H9 (cell line): ENCODE measurements at regions not wholly inside any gene's neighbourhood (a gene's known extent, or its start where the extent isn't known, plus 50 kb on each side); places are given as distances from the start of the nearest gene placed in this dataset.

Experiments
- DNase-seq: peaks from one replicate; pipeline ENCODE4 v3.0.0-alpha.2; 2017
- H2AFZ ChIP-seq: one replicate; pipeline ENCODE4 v1.6.1; 2013; ENCODE audit warnings: mild to moderate bottlenecking, low read length, control low read depth, moderate library complexity
- H2AK5ac ChIP-seq: 2 replicates; pipeline ENCODE4 v1.6.1; 2013; ENCODE audit warnings: low read length, control low read depth, mixed read lengths; ENCODE audit not compliant: insufficient read length
- H2BK120ac ChIP-seq: one replicate; pipeline ENCODE4 v1.6.1; 2013; ENCODE audit warnings: low read depth, mild to moderate bottlenecking, low read length, control low read depth, inconsistent platforms; ENCODE audit not compliant: poor library complexity, severe bottlenecking
- H2BK12ac ChIP-seq: 2 replicates; pipeline ENCODE4 v1.6.1; 2013; ENCODE audit warnings: low read length, control low read depth, mixed read lengths, low read depth; ENCODE audit not compliant: insufficient read length
- H2BK15ac ChIP-seq: 2 replicates; pipeline ENCODE4 v1.6.1; 2013; ENCODE audit warnings: low read depth, low read length, control low read depth
- H2BK20ac ChIP-seq: one replicate; pipeline ENCODE4 v1.6.1; 2013; ENCODE audit warnings: low read depth, mild to moderate bottlenecking, low read length, control low read depth, inconsistent platforms; ENCODE audit not compliant: poor library complexity, severe bottlenecking
- H2BK5ac ChIP-seq: 2 replicates; pipeline ENCODE4 v1.6.1; 2013; ENCODE audit warnings: low read length, control low read depth, mixed read lengths; ENCODE audit not compliant: insufficient read length
- H3K14ac ChIP-seq: 2 replicates; pipeline ENCODE4 v1.6.1; 2013; ENCODE audit warnings: low read length, control low read depth; ENCODE audit not compliant: insufficient read depth
- H3K18ac ChIP-seq: 2 replicates; pipeline ENCODE4 v1.6.1; 2013; ENCODE audit warnings: low read depth, mild to moderate bottlenecking, mixed read lengths, low read length, control low read depth; ENCODE audit not compliant: insufficient read length
- H3K23ac ChIP-seq: 2 replicates; pipeline ENCODE4 v1.6.1; 2013; ENCODE audit warnings: low read length, control low read depth, mixed read lengths, low read depth; ENCODE audit not compliant: insufficient read length
- H3K23me2 ChIP-seq: 2 replicates; pipeline ENCODE4 v1.6.1; 2013; ENCODE audit warnings: low read depth, mild to moderate bottlenecking, mixed read lengths, low read length, control low read depth; ENCODE audit not compliant: insufficient read length, poor library complexity, severe bottlenecking
- H3K27ac ChIP-seq: 2 replicates; pipeline ENCODE4 v1.5.1; 2013; ENCODE audit warnings: low read length, control low read depth, mixed read lengths, low read depth; ENCODE audit not compliant: insufficient read length
- H3K27me3 ChIP-seq: 2 replicates; pipeline ENCODE4 v1.6.1; 2013; ENCODE audit warnings: low read length, control low read depth, inconsistent platforms; ENCODE audit not compliant: insufficient read depth
- H3K4ac ChIP-seq: 2 replicates; pipeline ENCODE4 v1.6.1; 2013; ENCODE audit warnings: low read depth, mild to moderate bottlenecking, control low read depth, inconsistent platforms, low read length, moderate library complexity
- H3K4me1 ChIP-seq: 2 replicates; pipeline ENCODE4 v1.6.1; 2013; ENCODE audit warnings: low read length, control low read depth, inconsistent platforms; ENCODE audit not compliant: insufficient read depth
- H3K4me2 ChIP-seq: 2 replicates; pipeline ENCODE4 v1.6.1; 2013; ENCODE audit warnings: low read length, control low read depth, mixed read lengths; ENCODE audit not compliant: insufficient read length, insufficient read depth
- H3K56ac ChIP-seq: 2 replicates; pipeline ENCODE4 v1.6.1; 2013; ENCODE audit warnings: low read depth, mild to moderate bottlenecking, mixed read lengths, low read length, control low read depth; ENCODE audit not compliant: insufficient read length
- H3K79me1 ChIP-seq: 2 replicates; pipeline ENCODE4 v1.6.1; 2013; ENCODE audit warnings: low read depth, mild to moderate bottlenecking, moderate library complexity, low read length, control low read depth, inconsistent platforms; ENCODE audit not compliant: insufficient read depth, poor library complexity, severe bottlenecking
- H3K79me2 ChIP-seq: 2 replicates; pipeline ENCODE4 v1.6.1; 2013; ENCODE audit warnings: low read length, control low read depth, inconsistent platforms; ENCODE audit not compliant: insufficient read depth
- H3K9ac ChIP-seq: 2 replicates; pipeline ENCODE4 v1.6.1; 2013; ENCODE audit warnings: low read length, control low read depth, mixed read lengths; ENCODE audit not compliant: insufficient read length; ENCODE audit errors: extremely low read depth
- H3K9me3 ChIP-seq: one replicate; pipeline ENCODE4 v1.6.1; 2013; ENCODE audit warnings: low read depth, low read length, inconsistent platforms; ENCODE audit not compliant: control insufficient read depth
- H3T11ph ChIP-seq: one replicate; pipeline ENCODE4 v1.6.1; 2013; ENCODE audit warnings: mild to moderate bottlenecking, low read length, control low read depth, inconsistent platforms
- H4K20me1 ChIP-seq: one replicate; pipeline ENCODE4 v1.6.1; 2013; ENCODE audit not compliant: control insufficient read depth, insufficient read length, insufficient read depth
- H4K5ac ChIP-seq: 2 replicates; pipeline ENCODE4 v1.6.1; 2013; ENCODE audit warnings: low read depth, mild to moderate bottlenecking, mixed read lengths, low read length, control low read depth; ENCODE audit not compliant: insufficient read length
- H4K8ac ChIP-seq: replicated peaks from 2 replicates; pipeline ENCODE4 v1.6.1; 2013; ENCODE audit warnings: low read length, control low read depth, mixed read lengths, low read depth; ENCODE audit not compliant: insufficient read length
- H4K91ac ChIP-seq: 2 replicates; pipeline ENCODE4 v1.6.1; 2013; ENCODE audit warnings: low read depth, mild to moderate bottlenecking, moderate library complexity, mixed read lengths, low read length, control low read depth; ENCODE audit not compliant: insufficient read length
- H3K27ac Mint-ChIP-seq, 3 experiments: 2 replicates in 2 of 3; 3 replicates in 1 of 3; pipeline ENCODE4 v1.8.0; 2020 to 2021; ENCODE audit warnings: mixed read lengths in 3 of 3, mild to moderate bottlenecking in 1 of 3, moderate library complexity in 1 of 3
- H3K27me3 Mint-ChIP-seq: 2 replicates; pipeline ENCODE4 v1.8.0; 2021; ENCODE audit warnings: low read depth, mild to moderate bottlenecking, moderate library complexity, mixed read lengths
- H3K36me3 Mint-ChIP-seq, 3 experiments: 2 replicates in 2 of 3; 3 replicates in 1 of 3; pipeline ENCODE4 v1.8.0; 2020 to 2021; ENCODE audit warnings: low read depth in 3 of 3, mixed read lengths in 3 of 3; ENCODE audit not compliant: insufficient read depth in 1 of 3
- H3K4me1 Mint-ChIP-seq, 2 experiments: 2 replicates each; pipeline ENCODE4 v1.8.0; 2020; ENCODE audit warnings: mixed read lengths in 2 of 2
- H3K4me3 Mint-ChIP-seq, 2 experiments: 2 replicates in 1 of 2; 3 replicates in 1 of 2; pipeline ENCODE4 v1.8.0; 2020 to 2021; ENCODE audit warnings: mild to moderate bottlenecking in 2 of 2, mixed read lengths in 2 of 2, moderate library complexity in 1 of 2
- H3K9me3 Mint-ChIP-seq, 2 experiments: 2 replicates in 1 of 2; 3 replicates in 1 of 2; pipeline ENCODE4 v1.8.0; 2020; ENCODE audit warnings: mild to moderate bottlenecking in 2 of 2, mixed read lengths in 2 of 2, moderate library complexity in 1 of 2
- CTCF ChIP-seq: fragments of 200-600 bp; sonication (generic); conservative IDR thresholded peaks from 3 replicates; pipeline ENCODE4 v1.8.0; 2021; ENCODE audit warnings: antibody characterized with exemption, mild to moderate bottlenecking
- WGBS: extraction: QIAGEN DNeasy Blood & Tissue Kit; methylation state at CpG from one replicate; pipeline ENCODE4 v1.1.7; 2013; ENCODE audit warnings: missing lambda C conversion rate, low lambda C conversion rate, mixed read lengths; ENCODE audit not compliant: insufficient read length; ENCODE audit errors: extremely low coverage; 5-methylcytosine and 5-hydroxymethylcytosine counted together

GRCh38 chr10:3251172-3251571 is 78.6 kb upstream of the PITRM1 start:
- WGBS: no CpG with 5 or more reads among the region's 10 CpGs
- H3K23me2 ChIP-seq: no peaks in the 10 kb centered on the region
- no peak overlapping the region for H2AFZ ChIP-seq
- no peak overlapping the region for H3K27ac Mint-ChIP-seq
- H3K36me3 Mint-ChIP-seq: no peaks in the 10 kb centered on the region
- no peak overlapping the region for H2AK5ac ChIP-seq
- H2BK120ac ChIP-seq: no peak overlapping the region
- no peak overlapping the region for H4K8ac ChIP-seq
- no peak overlapping the region for H3K56ac ChIP-seq
- no peak overlapping the region for H3K27ac ChIP-seq
- H3K9me3 Mint-ChIP-seq: no peaks in the 10 kb centered on the region
- H3K23ac ChIP-seq: no peak overlapping the region
- no peaks in the 10 kb centered on the region for H3K79me1 ChIP-seq
- no peaks in the 10 kb centered on the region for H3K79me2 ChIP-seq
- DNase-seq: no peak
- no peak overlapping the region for H4K5ac ChIP-seq
- H3K4me1 ChIP-seq: no peaks in the 10 kb centered on the region; the same call in 1 of the 2 replicates
- H4K20me1 ChIP-seq: no peaks in the 10 kb centered on the region
- no peak overlapping the region for H3K4me3 Mint-ChIP-seq
- H3K4me1 Mint-ChIP-seq: peaks cover 8 to 9% of the 10 kb centered on the region in 2 experiments
- TF ChIP-seq CTCF: no peak
- H3K4ac ChIP-seq: no peak overlapping the region
- no peak overlapping the region for H4K91ac ChIP-seq
- no peak overlapping the region for H2BK12ac ChIP-seq
- no peak overlapping the region for H3K18ac ChIP-seq
- no peaks in the 10 kb centered on the region for H3K9me3 ChIP-seq
- H3K14ac ChIP-seq: no peak overlapping the region
- no peaks in the 10 kb centered on the region for H3K27me3 ChIP-seq
- H3T11ph ChIP-seq: no peak overlapping the region
- no peak overlapping the region for H3K4me2 ChIP-seq
- H2BK5ac ChIP-seq: no peak overlapping the region
- H3K27me3 Mint-ChIP-seq: peaks cover 3% of the 10 kb centered on the region; the same call in 1 of the 2 replicates
- H2BK15ac ChIP-seq: no peak overlapping the region
- no peak overlapping the region for H3K9ac ChIP-seq
- H2BK20ac ChIP-seq: no peak overlapping the region
